HG03095 (cell line): ENCODE measurements at regions not wholly inside any gene's neighbourhood (a gene's known extent, or its start where the extent isn't known, plus 50 kb on each side); places are given as distances from the start of the nearest gene placed in this dataset.

Source experiments
- ATAC-seq: cut with Tn5 transposase; IDR thresholded peaks from one replicate; pipeline ENCODE4 v1.9.1; 2021; ENCODE audit warnings: moderate library complexity; ENCODE audit not compliant: unreplicated experiment

- no peak for ATAC-seq
Measured at GRCh38 chr14:71714225-71714624, 218.0 kb upstream of the RGS6 start.

GRCh38 chr14:71716041-71716772, 216.0 kb upstream of the RGS6 start:
- ATAC-seq = no peak

- ATAC-seq = no peak
Measured at GRCh38 chr14:71720978-71721624, 211.1 kb upstream of the RGS6 start.

GRCh38 chr14:71721791-71722190, 210.4 kb upstream of the RGS6 start:
- no peak for ATAC-seq

- no peak for ATAC-seq
Measured at GRCh38 chr14:71722885-71723284, 209.3 kb upstream of the RGS6 start.

GRCh38 chr14:71725922-71726579, 206.2 kb upstream of the RGS6 start:
- ATAC-seq = no peak

- ATAC-seq = no peak
Measured at GRCh38 chr14:71726580-71727021, 205.6 kb upstream of the RGS6 start.

- ATAC-seq = no peak
Measured at GRCh38 chr14:71728386-71728785, 203.8 kb upstream of the RGS6 start.

- ATAC-seq = no peak
Measured at GRCh38 chr14:71729596-71729995, 202.6 kb upstream of the RGS6 start.

- ATAC-seq = no peak
Measured at GRCh38 chr14:71730471-71730870, 201.8 kb upstream of the RGS6 start.

- ATAC-seq = no peak
Measured at GRCh38 chr14:71731096-71731495, 201.1 kb upstream of the RGS6 start.

- ATAC-seq = no peak
Measured at GRCh38 chr14:71733210-71733883, 198.9 kb upstream of the RGS6 start.

GRCh38 chr14:71734076-71734475, 198.2 kb upstream of the RGS6 start:
- no peak for ATAC-seq

- no peak for ATAC-seq
Measured at GRCh38 chr14:71734885-71735284, 197.3 kb upstream of the RGS6 start.

GRCh38 chr14:71737760-71738159, 194.5 kb upstream of the RGS6 start:
- ATAC-seq = no peak

- ATAC-seq = no peak
Measured at GRCh38 chr14:71739273-71739990, 192.8 kb upstream of the RGS6 start.

- no peak for ATAC-seq
Measured at GRCh38 chr14:71741241-71741640, 191.0 kb upstream of the RGS6 start.

- no peak for ATAC-seq
Measured at GRCh38 chr14:71742485-71742884, 189.7 kb upstream of the RGS6 start.

GRCh38 chr14:71745072-71745471, 187.2 kb upstream of the RGS6 start:
- ATAC-seq = no peak

GRCh38 chr14:71748196-71748595, 184.0 kb upstream of the RGS6 start:
- no peak for ATAC-seq
